Coronary artery (tissue), 2 donors: ENCODE measurements at regions not wholly inside any gene's neighbourhood (a gene's known extent, or its start where the extent isn't known, plus 50 kb on each side); places are given as distances from the start of the nearest gene placed in this dataset.

Experiments used
- DNase-seq: peaks from one replicate; pipeline ENCODE4 v3.0.0-alpha.2; 2017; ENCODE audit warnings: low spot score
- H3K27ac ChIP-seq, 2 donors: fragments of 200-600 bp; sonication (generic); one replicate each; pipeline ENCODE4 v1.5.1; 2016 to 2019
- H3K4me3 ChIP-seq: fragments of 200-600 bp; sonication (generic); 2 replicates; pipeline ENCODE4 v1.5.1; 2016; ENCODE audit warnings: mild to moderate bottlenecking, moderate library complexity
- CTCF ChIP-seq: fragments of 200-600 bp; sonication (generic); IDR thresholded peaks from one replicate; pipeline ENCODE4 v1.5.1; 2019; ENCODE audit warnings: antibody characterized with exemption

GRCh38 chr10:33102071-33102470 is 144.0 kb upstream of the ITGB1 start:
- no peak for DNase-seq
- Histone ChIP-seq H3K4me3 (no peak overlapping the region), H3K27ac (no peak overlapping the region)
- TF ChIP-seq CTCF = no peak

- H3K4me3 ChIP-seq = no peak overlapping the region
- no peak overlapping the region for H3K27ac ChIP-seq
- TF ChIP-seq CTCF = no peak
- DNase-seq = no peak
Observed at GRCh38 chr10:33101392-33101787, 143.4 kb upstream of the ITGB1 start.

- TF ChIP-seq CTCF = no peak
- H3K27ac ChIP-seq = no peak overlapping the region
- DNase-seq = no peak
Observed at GRCh38 chr10:33100781-33101391, 142.9 kb upstream of the ITGB1 start.

GRCh38 chr10:33099748-33100147 is 141.7 kb upstream of the ITGB1 start:
- Histone ChIP-seq H3K4me3 (no peak overlapping the region), H3K27ac (no peak overlapping the region)
- no peak for DNase-seq
- TF ChIP-seq CTCF = no peak

More at GRCh38 chr10:33100781-33101391, 142.9 kb upstream of the ITGB1 start:
- no peak overlapping the region for H3K4me3 ChIP-seq

- no peak for DNase-seq
- no peak overlapping the region for H3K27ac ChIP-seq
- TF ChIP-seq CTCF = no peak
Observed at GRCh38 chr10:33098951-33099663, 141.1 kb upstream of the ITGB1 start.

GRCh38 chr10:33095867-33096815 is 138.1 kb upstream of the ITGB1 start:
- Histone ChIP-seq H3K4me3 (no peak overlapping the region), H3K27ac (no peak overlapping the region)
- no peak for TF ChIP-seq CTCF
- DNase-seq = no peak

More at GRCh38 chr10:33098951-33099663, 141.1 kb upstream of the ITGB1 start:
- no peak overlapping the region for H3K4me3 ChIP-seq
